Endothelial cell of umbilical vein (primary cell): ENCODE measurements at regions not wholly inside any gene's neighbourhood (a gene's known extent, or its start where the extent isn't known, plus 50 kb on each side); places are given as distances from the start of the nearest gene placed in this dataset.

Source experiments
- BruUV-seq: library from RNA; stranded (reverse); fragments of 400-500 nt; replicated peaks from 2 replicates; lab custom pipeline; 2021; lab: Mats Ljungman, UMichigan
- CTCF ChIA-PET: fragments of 300-600, 350-600 bp; sonication (Branson Sonifier 250); formaldehyde crosslinking; loops from one replicate; lab custom pipeline; 2021; ENCODE audit warnings: antibody characterized with exemption, inconsistent platforms; lab: Charles Lee
- POLR2A ChIA-PET: fragments of 300-600, 350-600 bp; sonication (Branson Sonifier 250); formaldehyde crosslinking; loops from one replicate; lab custom pipeline; 2021; ENCODE audit warnings: antibody characterized with exemption, inconsistent platforms; lab: Charles Lee
- DNase-seq: peaks from one replicate; pipeline ENCODE4 v3.0.0-alpha.2; 2011; ENCODE audit warnings: low read depth, low spot score
- FAIRE-seq: peaks from 2 replicates; lab custom pipeline; 2011; peaks lifted over from hg19 to GRCh38; lab: Jason Lieb, UNC
- H2AFZ ChIP-seq: 2 replicates; pipeline ENCODE4 v1.6.0; 2012; ENCODE audit warnings: low read depth, low read length, control low read depth, inconsistent platforms
- H3K27ac ChIP-seq: 2 replicates; pipeline ENCODE4 v1.5.1; 2011; ENCODE audit warnings: low read depth, mild to moderate bottlenecking, control low read depth, low read length, moderate library complexity; ENCODE audit not compliant: insufficient read depth
- H3K27me3 ChIP-seq, 2 experiments: 2 replicates each; pipeline versions ENCODE4 v1.6.0 to v1.6.1; 2011; ENCODE audit warnings: low read length in 2 of 2, mixed read lengths in 1 of 2; ENCODE audit not compliant: control insufficient read depth in 2 of 2, insufficient read depth in 2 of 2
- H3K36me3 ChIP-seq, 2 experiments: 2 replicates in 1 of 2; 3 replicates in 1 of 2; pipeline ENCODE4 v1.5.1; 2011; ENCODE audit warnings: low read length in 2 of 2, mild to moderate bottlenecking in 1 of 2, moderate library complexity in 1 of 2; ENCODE audit not compliant: control insufficient read depth in 2 of 2, insufficient read depth in 2 of 2; ENCODE audit errors: extremely low read depth in 1 of 2
- H3K4me1 ChIP-seq: 3 replicates; pipeline ENCODE4 v1.5.1; 2011; ENCODE audit warnings: mild to moderate bottlenecking, low read length; ENCODE audit not compliant: control insufficient read depth, insufficient read depth; ENCODE audit errors: extremely low read depth
- H3K4me2 ChIP-seq: 2 replicates; pipeline ENCODE4 v1.6.1; 2011; ENCODE audit warnings: low read length, control low read depth, mixed read lengths; ENCODE audit not compliant: insufficient read depth
- H3K4me3 ChIP-seq, 3 experiments: fragments of 200-600 bp in 1 of 3; sonication (generic), shearing (Covaris generic) in 1 of 3; replicated peaks in 1 of 3; 2 replicates each; pipeline ENCODE4 v1.5.1; 2011 to 2016; ENCODE audit warnings: control low read depth in 3 of 3, low read length in 3 of 3, mild to moderate bottlenecking in 2 of 3, inconsistent platforms in 1 of 3, low read depth in 1 of 3, moderate library complexity in 1 of 3; ENCODE audit not compliant: insufficient read depth in 1 of 3
- H3K79me2 ChIP-seq: 2 replicates; pipeline ENCODE4 v1.6.0; 2012; ENCODE audit warnings: low read length, inconsistent platforms; ENCODE audit not compliant: control insufficient read depth, insufficient read depth
- H3K9ac ChIP-seq: replicated peaks from 2 replicates; pipeline ENCODE3; 2011; ENCODE audit warnings: low read length, control low read depth; ENCODE audit not compliant: insufficient read depth; ENCODE audit errors: extremely low read depth
- H3K9me1 ChIP-seq: replicated peaks from 3 replicates; pipeline ENCODE4 v1.6.0; 2011; ENCODE audit warnings: mild to moderate bottlenecking, low read length; ENCODE audit not compliant: control insufficient read depth, insufficient read depth; ENCODE audit errors: extremely low read depth
- H3K9me3 ChIP-seq: replicated peaks from 2 replicates; pipeline ENCODE4 v1.5.1; 2012; ENCODE audit warnings: low read length, inconsistent platforms; ENCODE audit not compliant: control insufficient read depth, insufficient read depth
- H4K20me1 ChIP-seq: replicated peaks from 2 replicates; pipeline ENCODE3; 2011; ENCODE audit warnings: mild to moderate bottlenecking, low read length; ENCODE audit not compliant: control insufficient read depth, insufficient read depth; ENCODE audit errors: extremely low read depth
- EZH2 ChIP-seq: IDR thresholded peaks from 2 replicates; pipeline ENCODE4 v1.6.1; 2012; ENCODE audit warnings: borderline replicate concordance, low read depth, mild to moderate bottlenecking, moderate library complexity, low read length, inconsistent platforms; ENCODE audit not compliant: severe bottlenecking
- FOS ChIP-seq: IDR thresholded peaks from 2 replicates; pipeline ENCODE4 v1.6.1; 2011; ENCODE audit warnings: mild to moderate bottlenecking, low read length, moderate library complexity, borderline replicate concordance; ENCODE audit not compliant: insufficient read depth
- GATA2 ChIP-seq: IDR thresholded peaks from 2 replicates; pipeline ENCODE4 v1.7.0; 2011; ENCODE audit warnings: low read depth, mild to moderate bottlenecking, moderate library complexity, mixed read lengths, low read length; ENCODE audit not compliant: insufficient read length, insufficient read depth
- JUN ChIP-seq: IDR thresholded peaks from 2 replicates; pipeline ENCODE4 v1.6.1; 2011; ENCODE audit warnings: borderline replicate concordance, low read depth; ENCODE audit not compliant: insufficient read length, insufficient read depth
- MYC ChIP-seq: IDR thresholded peaks from one replicate; pipeline ENCODE4 v1.6.1; 2011; ENCODE audit warnings: mild to moderate bottlenecking, low read depth, low read length
- POLR2A ChIP-seq: IDR thresholded peaks from 2 replicates; pipeline ENCODE4 v1.6.1; 2012; ENCODE audit warnings: low read depth, mild to moderate bottlenecking, control low read depth, low read length
- POLR2AphosphoS5 ChIP-seq: IDR thresholded peaks from 2 replicates; pipeline ENCODE4 v1.6.1; 2012; ENCODE audit warnings: low read depth, mild to moderate bottlenecking, control low read depth, low read length, moderate library complexity; ENCODE audit not compliant: insufficient read depth
- dilution Hi-C: fragments of 300-500 bp; cut with MboI; formaldehyde crosslinking; loops from one replicate; pipeline ENCODE4 v1.15.0; 2019; ENCODE audit warnings: low sequenced_read_pairs; ENCODE audit not compliant: extremely low pct_ligation_motif_present
- intact Hi-C: fragments of 100-400 bp; cut with micrococcal nuclease; formaldehyde crosslinking; loops from one replicate; pipeline ENCODE4 v1.10.0; 2022
- TF ChIP-seq, protein P1 (sequence below): IDR thresholded peaks from 2 replicates; pipeline ENCODE4 v1.6.1; 2011; ENCODE audit not compliant: insufficient read depth, insufficient read length
- TF ChIP-seq, protein P2 (sequence below), 2 donors: IDR thresholded peaks; 1 replicate in 1 of 2; 2 replicates in 1 of 2; pipeline ENCODE4 v1.5.1; 2011; ENCODE audit warnings: low read length in 2 of 2, mild to moderate bottlenecking in 2 of 2, moderate library complexity in 2 of 2, control low read depth in 1 of 2, inconsistent platforms in 1 of 2, low read depth in 1 of 2; ENCODE audit not compliant: insufficient read depth in 1 of 2; ENCODE audit errors: extremely low read depth in 1 of 2

DNA sequence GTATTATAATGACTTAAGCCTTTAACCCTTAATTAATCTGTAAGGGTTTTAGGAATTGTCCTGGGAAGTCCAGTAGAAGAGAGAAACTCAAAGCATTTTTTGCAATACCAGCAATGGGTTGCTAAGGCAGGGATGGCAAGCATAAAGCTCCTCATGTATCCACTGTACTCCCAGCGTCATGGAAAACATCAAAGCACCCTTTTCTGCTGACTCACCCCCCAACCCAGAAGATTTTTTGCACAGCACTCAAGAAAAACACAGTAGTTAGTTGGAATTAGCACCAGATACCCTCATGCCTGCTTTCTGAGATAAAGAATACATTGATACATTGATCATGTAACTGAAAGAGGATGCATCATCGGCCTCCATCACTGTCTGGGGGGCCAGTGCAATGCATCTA is 199.1 kb upstream of the CNOT2 start:
- DNase-seq (no peak), FAIRE-seq (no peak)
- H3K36me3 ChIP-seq = no peaks in the 10 kb centered on the region
- no peaks in the 10 kb centered on the region for H3K4me1 ChIP-seq
- H3K79me2 ChIP-seq = no peaks in the 10 kb centered on the region
- H3K9ac ChIP-seq = no peak overlapping the region
- no peak overlapping the region for H3K27ac ChIP-seq
- dilution Hi-C loops (no loop called here), intact Hi-C loops (loop anchor here (10.0 kb wide), 1 partner anchor 291 kb away; no protein-coding TSS in a partner anchor)
- H2AFZ ChIP-seq = no peak overlapping the region
- no peaks in the 10 kb centered on the region for H3K27me3 ChIP-seq
- no peaks in the 10 kb centered on the region for H3K9me1 ChIP-seq
- H3K9me3 ChIP-seq = no peaks in the 10 kb centered on the region
- POLR2A ChIA-PET = no interaction called here
- CTCF ChIA-PET = no interaction called here
- BruUV-seq = no TSS peak
- TF ChIP-seq JUN (no peak), POLR2AphosphoS5 (no peak), EZH2 (no peak), POLR2A (no peak), MYC (no peak), GATA2 (no peak), FOS (no peak)
- TF ChIP-seq, protein P1, sequence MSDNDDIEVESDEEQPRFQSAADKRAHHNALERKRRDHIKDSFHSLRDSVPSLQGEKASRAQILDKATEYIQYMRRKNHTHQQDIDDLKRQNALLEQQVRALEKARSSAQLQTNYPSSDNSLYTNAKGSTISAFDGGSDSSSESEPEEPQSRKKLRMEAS = no peak
- TF ChIP-seq, protein P2, sequence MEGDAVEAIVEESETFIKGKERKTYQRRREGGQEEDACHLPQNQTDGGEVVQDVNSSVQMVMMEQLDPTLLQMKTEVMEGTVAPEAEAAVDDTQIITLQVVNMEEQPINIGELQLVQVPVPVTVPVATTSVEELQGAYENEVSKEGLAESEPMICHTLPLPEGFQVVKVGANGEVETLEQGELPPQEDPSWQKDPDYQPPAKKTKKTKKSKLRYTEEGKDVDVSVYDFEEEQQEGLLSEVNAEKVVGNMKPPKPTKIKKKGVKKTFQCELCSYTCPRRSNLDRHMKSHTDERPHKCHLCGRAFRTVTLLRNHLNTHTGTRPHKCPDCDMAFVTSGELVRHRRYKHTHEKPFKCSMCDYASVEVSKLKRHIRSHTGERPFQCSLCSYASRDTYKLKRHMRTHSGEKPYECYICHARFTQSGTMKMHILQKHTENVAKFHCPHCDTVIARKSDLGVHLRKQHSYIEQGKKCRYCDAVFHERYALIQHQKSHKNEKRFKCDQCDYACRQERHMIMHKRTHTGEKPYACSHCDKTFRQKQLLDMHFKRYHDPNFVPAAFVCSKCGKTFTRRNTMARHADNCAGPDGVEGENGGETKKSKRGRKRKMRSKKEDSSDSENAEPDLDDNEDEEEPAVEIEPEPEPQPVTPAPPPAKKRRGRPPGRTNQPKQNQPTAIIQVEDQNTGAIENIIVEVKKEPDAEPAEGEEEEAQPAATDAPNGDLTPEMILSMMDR (IDR thresholded peaks at IDR 0.05; ENCODE audit: extremely low read depth in 1 of 2, insufficient read depth in 1 of 2, low read depth in 1 of 2, low read length in 2 of 2) = no peak
- H4K20me1 ChIP-seq = no peaks in the 10 kb centered on the region
- no peak overlapping the region for H3K4me2 ChIP-seq
- no peak overlapping the region for H3K4me3 ChIP-seq
